RWPE2 (cell line): ENCODE measurements at regions not wholly inside any gene's neighbourhood (a gene's known extent, or its start where the extent isn't known, plus 50 kb on each side); places are given as distances from the start of the nearest gene placed in this dataset.

Experiments
- ATAC-seq: fragments of 200-7000 bp; cut with Tn5 transposase; 3 replicates; pipeline ENCODE4 v1.9.1; 2021; ENCODE audit warnings: low read depth
- DNase-seq: peaks from one replicate; pipeline ENCODE4 v3.0.0-alpha.2; 2020; ENCODE audit warnings: low spot score
- H3K27ac ChIP-seq: fragments of 450-650 bp; 2 replicates; pipeline ENCODE4 v1.5.1; 2017; ENCODE audit warnings: mild to moderate bottlenecking; ENCODE audit not compliant: poor library complexity, severe bottlenecking
- H3K27me3 ChIP-seq: fragments of 250-450 bp; sonication (Bioruptor Pico); 2 replicates; pipeline ENCODE4 v1.5.1; 2021; ENCODE audit warnings: mild to moderate bottlenecking, moderate library complexity; ENCODE audit not compliant: insufficient read depth, poor library complexity, severe bottlenecking
- H3K36me3 ChIP-seq: fragments of 250-450 bp; sonication (Bioruptor Pico); 2 replicates; pipeline ENCODE4 v1.5.1; 2020; ENCODE audit warnings: low read depth, mild to moderate bottlenecking, moderate library complexity
- H3K4me1 ChIP-seq: fragments of 250-450 bp; sonication (Bioruptor Pico); 2 replicates; pipeline ENCODE4 v1.5.1; 2021; ENCODE audit warnings: mild to moderate bottlenecking, moderate library complexity; ENCODE audit not compliant: insufficient read depth, poor library complexity, severe bottlenecking
- H3K4me3 ChIP-seq: fragments of 250-450 bp; sonication (Bioruptor Pico); 2 replicates; pipeline ENCODE4 v1.5.1; 2021; ENCODE audit warnings: mild to moderate bottlenecking, moderate library complexity; ENCODE audit not compliant: severe bottlenecking
- H3K9me3 ChIP-seq: fragments of 250-450 bp; sonication (Bioruptor Pico); 2 replicates; pipeline ENCODE4 v1.5.1; 2021; ENCODE audit warnings: mild to moderate bottlenecking, moderate library complexity; ENCODE audit not compliant: severe bottlenecking
- CTCF ChIP-seq: fragments of 450-650 bp; IDR thresholded peaks from one replicate; pipeline ENCODE4 v1.5.1; 2017; ENCODE audit warnings: mild to moderate bottlenecking, moderate library complexity; ENCODE audit not compliant: poor library complexity, severe bottlenecking

- Histone ChIP-seq H3K9me3 (no peaks in the 10 kb centered on the region), H3K4me1 (no peaks in the 10 kb centered on the region), H3K27me3 (no peaks in the 10 kb centered on the region), H3K4me3 (no peak overlapping the region), H3K36me3 (no peaks in the 10 kb centered on the region), H3K27ac (no peak overlapping the region)
- DNase-seq: no peak
- no peak for TF ChIP-seq CTCF
- no peak for ATAC-seq
Observed at GRCh38 chr16:35377142-35377541, 1917.7 kb downstream of the TP53TG3F start.

GRCh38 chr16:35386619-35387018 is 1927.2 kb downstream of the TP53TG3F start:
- Histone ChIP-seq H3K27ac (no peak overlapping the region), H3K36me3 (no peaks in the 10 kb centered on the region), H3K4me1 (no peaks in the 10 kb centered on the region), H3K27me3 (no peaks in the 10 kb centered on the region), H3K9me3 (peaks cover 3% of the 10 kb centered on the region), H3K4me3 (no peak overlapping the region)
- TF ChIP-seq CTCF: no peak
- no peak for ATAC-seq
- no peak for DNase-seq

GRCh38 chr16:35391328-35391727 is 1931.9 kb downstream of the TP53TG3F start:
- Histone ChIP-seq H3K4me3 (no peak overlapping the region), H3K27ac (no peak overlapping the region), H3K4me1 (no peaks in the 10 kb centered on the region), H3K27me3 (no peaks in the 10 kb centered on the region), H3K36me3 (no peaks in the 10 kb centered on the region), H3K9me3 (peaks cover 3% of the 10 kb centered on the region)
- no peak for DNase-seq
- ATAC-seq: peak; percentile 64
- TF ChIP-seq CTCF: peak; percentile 75

GRCh38 chr16:35398180-35398579 is 1938.8 kb downstream of the TP53TG3F start:
- ATAC-seq: no peak
- no peak for TF ChIP-seq CTCF
- Histone ChIP-seq H3K27ac (no peak overlapping the region), H3K4me1 (no peaks in the 10 kb centered on the region), H3K27me3 (no peaks in the 10 kb centered on the region), H3K4me3 (no peak overlapping the region), H3K9me3 (peaks cover 2% of the 10 kb centered on the region), H3K36me3 (no peaks in the 10 kb centered on the region)
- DNase-seq: no peak

GRCh38 chr16:35399133-35399532 is 1939.7 kb downstream of the TP53TG3F start:
- no peak overlapping the region for H3K4me3 ChIP-seq
- peaks cover 2% of the 10 kb centered on the region for H3K9me3 ChIP-seq
- no peaks in the 10 kb centered on the region for H3K36me3 ChIP-seq
- H3K4me1 ChIP-seq: no peaks in the 10 kb centered on the region
- DNase-seq (no peak), ATAC-seq (no peak)
- H3K27me3 ChIP-seq: no peaks in the 10 kb centered on the region
- no peak overlapping the region for H3K27ac ChIP-seq
- TF ChIP-seq CTCF: no peak
